Fibroblast of lung (primary cell): ENCODE measurements at regions not wholly inside any gene's neighbourhood (a gene's known extent, or its start where the extent isn't known, plus 50 kb on each side); places are given as distances from the start of the nearest gene placed in this dataset.

Experiments
- DNase-seq, 2 donors: peaks; one replicate each; pipeline versions ENCODE4 v3.0.0 to v3.0.0-alpha.2; 2010; ENCODE audit warnings: low read depth in 2 of 2
- H2AFZ ChIP-seq: 2 replicates; pipeline ENCODE4 v1.5.1; 2012; ENCODE audit warnings: low read length, control low read depth, inconsistent platforms
- H3K27ac ChIP-seq: 2 replicates; pipeline ENCODE4 v1.5.1; 2011; ENCODE audit warnings: low read length, control low read depth; ENCODE audit not compliant: insufficient read depth
- H3K27me3 ChIP-seq: 2 replicates; pipeline ENCODE4 v1.5.1; 2011; ENCODE audit warnings: mild to moderate bottlenecking, low read length; ENCODE audit not compliant: control insufficient read depth, insufficient read depth
- H3K36me3 ChIP-seq: 2 replicates; pipeline ENCODE4 v1.5.1; 2011; ENCODE audit warnings: low read length; ENCODE audit not compliant: control insufficient read depth, insufficient read depth
- H3K4me1 ChIP-seq: 2 replicates; pipeline ENCODE4 v1.5.1; 2011; ENCODE audit warnings: low read length; ENCODE audit not compliant: control insufficient read depth, insufficient read depth; ENCODE audit errors: extremely low read depth
- H3K4me2 ChIP-seq: 2 replicates; pipeline ENCODE4 v1.5.1; 2011; ENCODE audit warnings: low read length, control low read depth; ENCODE audit not compliant: insufficient read depth; ENCODE audit errors: extremely low read depth
- H3K4me3 ChIP-seq, 4 experiments: fragments of 200-600 bp in 1 of 4; sonication (generic) in 1 of 4; replicated peaks in 1 of 4; 2 replicates each; pipeline ENCODE4 v1.5.1; 2011 to 2016; ENCODE audit warnings: low read length in 4 of 4, low read depth in 3 of 4, mild to moderate bottlenecking in 3 of 4, control low read depth in 2 of 4, inconsistent platforms in 1 of 4, mixed read lengths in 1 of 4; ENCODE audit not compliant: insufficient read depth in 1 of 4; ENCODE audit errors: control extremely low read depth in 1 of 4
- H3K79me2 ChIP-seq: 2 replicates; pipeline ENCODE4 v1.5.1; 2012; ENCODE audit warnings: mild to moderate bottlenecking, low read length, inconsistent platforms; ENCODE audit not compliant: control insufficient read depth, insufficient read depth
- H3K9ac ChIP-seq: 2 replicates; pipeline ENCODE4 v1.5.1; 2011; ENCODE audit warnings: mild to moderate bottlenecking, low read length, control low read depth; ENCODE audit not compliant: insufficient read depth
- H3K9me3 ChIP-seq: 2 replicates; pipeline ENCODE4 v1.5.1; 2012; ENCODE audit warnings: low read depth, low read length; ENCODE audit not compliant: control insufficient read depth, insufficient read depth
- H4K20me1 ChIP-seq: 2 replicates; pipeline ENCODE4 v1.5.1; 2011; ENCODE audit warnings: low read length; ENCODE audit not compliant: control insufficient read depth, insufficient read depth; ENCODE audit errors: extremely low read depth
- CTCF ChIP-seq, 2 donors: IDR thresholded peaks in 1 of 2; conservative IDR thresholded peaks in 1 of 2; 1 replicate in 1 of 2; 2 replicates in 1 of 2; pipeline ENCODE4 v1.5.1; 2011 to 2012; ENCODE audit warnings: low read length in 2 of 2, control low read depth in 1 of 2, inconsistent platforms in 1 of 2, low read depth in 1 of 2, mild to moderate bottlenecking in 1 of 2
- EZH2 ChIP-seq: IDR thresholded peaks from 2 replicates; pipeline ENCODE4 v1.5.1; 2012; ENCODE audit warnings: low read length, control low read depth, mild to moderate bottlenecking; ENCODE audit errors: missing control alignments

DNA sequence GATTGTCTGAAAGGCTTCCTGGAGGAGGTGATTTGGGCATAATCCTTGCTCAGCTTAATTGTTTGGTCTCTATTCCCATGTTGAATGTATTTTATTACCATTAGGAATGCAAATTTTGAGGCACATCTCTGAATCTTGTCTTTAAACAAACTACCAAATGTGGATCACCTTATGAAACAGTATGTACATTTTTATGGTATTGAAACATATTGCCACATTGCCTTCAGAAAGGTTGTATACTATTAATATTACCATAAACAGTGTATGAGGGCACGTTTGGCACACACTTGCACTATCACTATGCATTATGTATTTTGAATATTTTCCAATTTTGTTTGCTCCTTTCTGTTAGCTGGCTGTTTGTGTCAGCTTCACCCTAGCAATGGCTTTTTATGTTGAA, 60.0 kb upstream of the ALB start:
- Histone ChIP-seq H3K27ac (no peak overlapping the region), H3K79me2 (no peaks in the 10 kb centered on the region), H3K36me3 (no peaks in the 10 kb centered on the region), H4K20me1 (no peaks in the 10 kb centered on the region), H3K9me3 (no peaks in the 10 kb centered on the region), H2AFZ (no peak overlapping the region), H3K4me1 (no peaks in the 10 kb centered on the region), H3K4me3 (no peak overlapping the region), H3K4me2 (no peak overlapping the region), H3K9ac (no peak overlapping the region), H3K27me3 (no peaks in the 10 kb centered on the region)
- TF ChIP-seq CTCF (conservative IDR thresholded peaks at IDR 0.05 in 1 of 2, IDR thresholded peaks at IDR 0.05 in 1 of 2; ENCODE audit: low read depth in 1 of 2, low read length in 2 of 2): no peak
- no peak for DNase-seq

- Histone ChIP-seq H3K9me3 (no peaks in the 10 kb centered on the region), H3K27me3 (no peaks in the 10 kb centered on the region), H3K27ac (no peak overlapping the region), H3K4me3 (no peak overlapping the region), H3K9ac (no peak overlapping the region), H3K4me1 (no peaks in the 10 kb centered on the region), H2AFZ (no peak overlapping the region), H3K4me2 (no peak overlapping the region), H4K20me1 (no peaks in the 10 kb centered on the region), H3K79me2 (no peaks in the 10 kb centered on the region), H3K36me3 (no peaks in the 10 kb centered on the region)
- TF ChIP-seq EZH2: no peak
- TF ChIP-seq CTCF (conservative IDR thresholded peaks at IDR 0.05 in 1 of 2, IDR thresholded peaks at IDR 0.05 in 1 of 2; ENCODE audit: low read depth in 1 of 2, low read length in 2 of 2): no peak
- peak in 1 of 2 donors; percentile 8 for DNase-seq
Observed at GRCh38 chr4:73343432-73343831, 60.7 kb upstream of the ALB start.

DNA sequence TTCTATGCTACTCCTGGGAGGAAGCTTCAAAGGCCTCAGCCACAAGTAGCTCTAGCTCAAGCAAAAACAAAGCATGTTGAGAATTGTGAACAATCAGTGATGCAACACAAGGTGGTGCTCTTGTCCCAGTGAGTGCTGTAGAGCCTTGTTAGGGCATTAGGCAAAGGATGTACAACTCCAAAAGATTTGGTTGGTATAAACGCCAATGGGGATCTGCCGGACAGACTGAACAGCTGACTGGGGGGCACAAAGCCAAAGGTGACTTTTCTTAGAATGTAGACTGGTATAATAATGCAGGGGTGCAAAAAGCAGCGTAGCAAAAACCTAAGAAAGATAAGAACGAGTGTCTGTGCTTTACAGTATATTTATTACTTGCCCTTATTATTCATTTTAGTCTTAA, 62.6 kb upstream of the ALB start:
- Histone ChIP-seq H3K4me2 (no peak overlapping the region), H3K36me3 (no peaks in the 10 kb centered on the region), H3K27me3 (no peaks in the 10 kb centered on the region), H2AFZ (no peak overlapping the region), H3K9ac (no peak overlapping the region), H3K79me2 (no peaks in the 10 kb centered on the region), H3K4me1 (no peaks in the 10 kb centered on the region), H3K27ac (no peak overlapping the region), H3K9me3 (no peaks in the 10 kb centered on the region), H4K20me1 (no peaks in the 10 kb centered on the region), H3K4me3 (no peak overlapping the region)
- peak; percentile 52 to 68 for DNase-seq
- TF ChIP-seq CTCF (conservative IDR thresholded peaks at IDR 0.05 in 1 of 2, IDR thresholded peaks at IDR 0.05 in 1 of 2; ENCODE audit: low read depth in 1 of 2, low read length in 2 of 2) (peak; percentile 60 to 66), EZH2 (no peak)
